Gastrocnemius medialis (tissue), 4 donors: ENCODE measurements at regions not wholly inside any gene's neighbourhood (a gene's known extent, or its start where the extent isn't known, plus 50 kb on each side); places are given as distances from the start of the nearest gene placed in this dataset.

Source experiments
- ATAC-seq, 2 donors: fragments of 150-250 bp; one replicate each; pipeline ENCODE4 v1.9.1; 2016
- DNase-seq, 2 donors: peaks; one replicate each; pipeline ENCODE4 v3.0.0-alpha.2; 2019
- H3K27ac ChIP-seq, 4 donors: fragments of 200-600 bp; sonication (generic); 1 replicate in 1 of 4; 2 replicates in 3 of 4; pipeline ENCODE4 v1.5.1; 2016 to 2018; ENCODE audit warnings: mild to moderate bottlenecking in 2 of 4, moderate library complexity in 1 of 4
- H3K27me3 ChIP-seq, 3 donors: fragments of 200-600 bp; sonication (generic) in 2 of 3; 1 replicate in 1 of 3; 2 replicates in 2 of 3; pipeline versions ENCODE4 v1.5.1 to v1.6.0; 2016 to 2019; ENCODE audit warnings: mild to moderate bottlenecking in 1 of 3, moderate library complexity in 1 of 3
- H3K36me3 ChIP-seq, 2 donors: fragments of 200-600 bp; sonication (generic) in 1 of 2; one replicate each; pipeline ENCODE4 v1.5.1; 2017 to 2018
- H3K4me1 ChIP-seq, 2 donors: fragments of 200-600 bp; sonication (generic) in 1 of 2; one replicate each; pipeline ENCODE4 v1.5.1; 2016 to 2017; ENCODE audit warnings: mild to moderate bottlenecking in 2 of 2
- H3K4me3 ChIP-seq, 4 donors: fragments of 200-600 bp; sonication (generic) in 3 of 4; 1 replicate in 1 of 4; 2 replicates in 3 of 4; pipeline ENCODE4 v1.5.1; 2016 to 2019; ENCODE audit warnings: mild to moderate bottlenecking in 2 of 4
- H3K9me3 ChIP-seq, 3 donors: fragments of 200-600 bp; sonication (generic) in 2 of 3; 1 replicate in 1 of 3; 2 replicates in 2 of 3; pipeline ENCODE4 v1.5.1; 2016 to 2019
- POLR2A ChIP-seq, 2 donors: fragments of 450-650 bp; IDR thresholded peaks; one replicate each; pipeline ENCODE4 v1.6.1; 2017; ENCODE audit warnings: antibody characterized with exemption in 2 of 2, mild to moderate bottlenecking in 2 of 2, moderate library complexity in 2 of 2
- in situ Hi-C, 4 donors: fragments of 200-750 bp; cut with MboI; loops; one replicate each; pipeline versions ENCODE4 v1.15.0 to v1.8.0; 2017; ENCODE audit warnings: low sequenced_read_pairs in 4 of 4
- intact Hi-C: fragments of 100-400 bp; cut with DNase I; formaldehyde crosslinking; loops from one replicate; pipeline ENCODE4 v1.15.1; 2023; ENCODE audit warnings: low total_unique reads
- TF ChIP-seq, protein P1 (sequence below), 5 experiments: fragments of 450-650 bp in 3 of 5; fragments of 200-600 bp in 2 of 5; sonication (generic) in 2 of 5; IDR thresholded peaks in 4 of 5; conservative IDR thresholded peaks in 1 of 5; 1 replicate in 4 of 5; 2 replicates in 1 of 5; pipeline ENCODE4 v1.5.1; 2016 to 2019; ENCODE audit warnings: antibody characterized with exemption in 5 of 5, mild to moderate bottlenecking in 3 of 5, moderate library complexity in 3 of 5

GRCh38 chr6:134468633-134469032, 150.7 kb upstream of the SGK1 start:
- in situ Hi-C loops (loop anchor here in 2 of 4 donors (25.0 kb wide), 1 partner anchor 281 kb away; no protein-coding TSS in a partner anchor), intact Hi-C loops (loop anchor here (2.0 to 5.0 kb wide), 4 partner anchors 66 to 294 kb away; no protein-coding TSS in a partner anchor)
- TF ChIP-seq, protein P1, sequence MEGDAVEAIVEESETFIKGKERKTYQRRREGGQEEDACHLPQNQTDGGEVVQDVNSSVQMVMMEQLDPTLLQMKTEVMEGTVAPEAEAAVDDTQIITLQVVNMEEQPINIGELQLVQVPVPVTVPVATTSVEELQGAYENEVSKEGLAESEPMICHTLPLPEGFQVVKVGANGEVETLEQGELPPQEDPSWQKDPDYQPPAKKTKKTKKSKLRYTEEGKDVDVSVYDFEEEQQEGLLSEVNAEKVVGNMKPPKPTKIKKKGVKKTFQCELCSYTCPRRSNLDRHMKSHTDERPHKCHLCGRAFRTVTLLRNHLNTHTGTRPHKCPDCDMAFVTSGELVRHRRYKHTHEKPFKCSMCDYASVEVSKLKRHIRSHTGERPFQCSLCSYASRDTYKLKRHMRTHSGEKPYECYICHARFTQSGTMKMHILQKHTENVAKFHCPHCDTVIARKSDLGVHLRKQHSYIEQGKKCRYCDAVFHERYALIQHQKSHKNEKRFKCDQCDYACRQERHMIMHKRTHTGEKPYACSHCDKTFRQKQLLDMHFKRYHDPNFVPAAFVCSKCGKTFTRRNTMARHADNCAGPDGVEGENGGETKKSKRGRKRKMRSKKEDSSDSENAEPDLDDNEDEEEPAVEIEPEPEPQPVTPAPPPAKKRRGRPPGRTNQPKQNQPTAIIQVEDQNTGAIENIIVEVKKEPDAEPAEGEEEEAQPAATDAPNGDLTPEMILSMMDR (IDR thresholded peaks at IDR 0.05 in 4 of 5, conservative IDR thresholded peaks at IDR 0.05 in 1 of 5), result no peak
- no peak for TF ChIP-seq POLR2A (IDR thresholded peaks at IDR 0.05)
- no peaks in the 10 kb centered on the region for H3K9me3 ChIP-seq
- ATAC-seq, result peak in 1 of 2 donors; percentile 37
- peak overlapping the region; percentile 86 to 90 (median 87) for H3K27ac ChIP-seq
- H3K36me3 ChIP-seq, result no peaks in the 10 kb centered on the region
- DNase-seq, result peak in 1 of 2 donors; percentile 66
- peaks cover 37 to 65% of the 10 kb centered on the region in 2 donors for H3K4me1 ChIP-seq
- H3K27me3 ChIP-seq, result no peaks in the 10 kb centered on the region
- H3K4me3 ChIP-seq, result no peak overlapping the region

DNA sequence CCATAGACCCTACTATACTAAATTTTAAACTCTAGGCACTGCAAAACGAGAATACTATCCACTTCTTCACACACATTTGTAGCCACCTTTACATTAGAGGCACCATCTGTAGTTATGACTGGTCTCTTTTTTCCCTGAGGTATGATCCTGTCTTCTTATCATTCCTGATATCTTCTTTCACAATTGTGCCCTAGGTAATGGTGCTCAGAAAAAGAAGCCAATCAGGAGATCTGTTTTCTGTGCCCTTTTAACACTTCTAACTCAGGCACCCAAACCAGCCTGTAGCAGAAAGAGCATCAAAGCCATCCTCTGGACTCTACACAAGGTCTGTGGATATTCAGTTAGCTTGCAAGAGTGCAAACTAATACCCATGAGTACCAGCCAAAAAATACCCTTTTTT, 149.7 kb upstream of the SGK1 start:
- intact Hi-C loops (loop anchor here (2.0 to 5.0 kb wide), 5 partner anchors 65 to 293 kb away; no protein-coding TSS in a partner anchor), in situ Hi-C loops (loop anchor here in 2 of 4 donors (25.0 kb wide), 1 partner anchor 280 kb away; no protein-coding TSS in a partner anchor)
- ATAC-seq, result no peak
- H3K36me3 ChIP-seq, result no peaks in the 10 kb centered on the region
- H3K27ac ChIP-seq, result peak overlapping the region; percentile 86 to 90 (median 87)
- no peak overlapping the region for H3K4me3 ChIP-seq
- no peaks in the 10 kb centered on the region for H3K9me3 ChIP-seq
- peaks cover 37 to 65% of the 10 kb centered on the region in 2 donors for H3K4me1 ChIP-seq
- no peak for DNase-seq
- no peaks in the 10 kb centered on the region for H3K27me3 ChIP-seq
- TF ChIP-seq, protein P1 (IDR thresholded peaks at IDR 0.05 in 4 of 5, conservative IDR thresholded peaks at IDR 0.05 in 1 of 5), result no peak
- TF ChIP-seq POLR2A (IDR thresholded peaks at IDR 0.05), result no peak

DNA sequence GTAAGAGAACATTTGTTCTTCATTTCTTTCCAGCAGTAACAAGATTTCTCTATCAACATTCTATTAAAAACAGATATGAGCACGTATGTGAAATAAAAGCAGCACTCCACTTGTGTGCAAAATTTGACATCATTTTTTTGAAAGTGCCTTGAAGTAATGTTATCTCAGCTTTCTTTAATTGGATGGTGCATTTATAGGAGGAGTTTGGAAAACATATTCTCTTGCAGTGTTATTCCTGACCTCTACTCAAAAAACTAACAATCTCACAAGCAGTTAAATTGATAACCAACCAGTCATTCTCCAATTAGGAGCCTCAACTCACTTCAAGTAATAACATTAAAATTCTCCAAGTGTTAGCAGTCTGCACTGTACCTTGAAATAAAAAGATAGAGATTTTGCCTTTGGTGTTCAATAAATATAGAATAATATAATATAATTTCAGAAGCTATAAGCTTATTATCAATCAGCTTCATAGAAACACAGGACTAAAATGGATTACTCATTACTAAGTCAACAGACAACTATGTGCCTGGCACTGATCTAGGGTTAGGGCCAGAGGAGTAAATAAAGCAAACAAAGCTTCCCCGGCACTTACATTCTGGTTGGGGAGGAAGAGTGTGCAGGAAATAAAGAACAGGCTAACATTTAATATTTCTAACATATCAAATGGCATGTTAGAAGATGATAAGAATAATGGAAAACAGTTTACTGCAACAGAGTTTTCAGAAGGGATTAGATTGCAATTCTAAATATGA, 149.0 kb upstream of the SGK1 start:
- no peaks in the 10 kb centered on the region for H3K9me3 ChIP-seq
- no peak overlapping the region for H3K4me3 ChIP-seq
- no peaks in the 10 kb centered on the region for H3K36me3 ChIP-seq
- no peaks in the 10 kb centered on the region for H3K27me3 ChIP-seq
- peak overlapping the region; percentile 86 to 90 (median 87) for H3K27ac ChIP-seq
- intact Hi-C loops, result loop anchor here (2.0 to 5.0 kb wide), 4 partner anchors 65 to 220 kb away; no protein-coding TSS in a partner anchor
- in situ Hi-C loops, result loop anchor here in 2 of 4 donors (25.0 kb wide), 1 partner anchor 280 kb away; no protein-coding TSS in a partner anchor
- TF ChIP-seq POLR2A (IDR thresholded peaks at IDR 0.05), result no peak
- TF ChIP-seq, protein P1 (IDR thresholded peaks at IDR 0.05 in 4 of 5, conservative IDR thresholded peaks at IDR 0.05 in 1 of 5), result no peak
- ATAC-seq, result no peak
- DNase-seq, result no peak
- peaks cover 37 to 65% of the 10 kb centered on the region in 2 donors for H3K4me1 ChIP-seq

DNA sequence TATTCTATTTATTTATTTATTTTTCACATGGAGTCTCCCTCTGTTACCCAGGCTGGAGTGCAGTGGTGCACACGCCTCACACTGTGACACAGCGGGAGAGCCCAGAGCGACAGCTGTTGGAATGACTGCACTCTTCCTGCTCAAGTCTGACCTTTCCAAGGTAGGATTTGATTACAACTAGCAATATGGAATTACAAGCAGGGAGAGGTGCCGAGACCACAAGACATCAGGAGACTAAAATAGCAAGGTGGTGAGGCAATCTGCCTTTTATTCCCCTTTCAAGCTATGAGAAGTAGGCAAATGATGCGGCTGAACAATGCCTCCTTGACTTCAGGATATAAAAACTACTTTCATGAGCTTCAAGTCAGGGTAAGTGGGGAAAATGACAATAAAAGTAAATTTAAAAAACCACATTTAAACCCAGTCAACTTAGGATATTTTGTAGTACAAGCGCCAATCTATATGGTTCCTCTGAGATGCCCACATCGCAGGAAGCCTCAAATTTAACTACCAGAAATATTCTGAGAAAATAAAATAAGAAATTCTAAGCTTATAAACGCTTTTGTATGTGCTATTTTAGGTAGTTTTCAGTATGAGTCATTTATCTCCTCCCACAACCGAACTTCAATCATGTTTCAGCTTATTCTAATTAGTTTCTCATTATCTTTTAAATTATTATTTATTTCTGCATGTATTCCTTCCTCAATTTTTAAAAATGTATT, 146.9 kb upstream of the SGK1 start:
- H3K4me3 ChIP-seq, result no peak overlapping the region
- peak; percentile 91 to 97 for ATAC-seq
- H3K9me3 ChIP-seq, result no peaks in the 10 kb centered on the region
- H3K27ac ChIP-seq, result peak overlapping the region; percentile 86 to 90 (median 87)
- no peaks in the 10 kb centered on the region for H3K36me3 ChIP-seq
- no peaks in the 10 kb centered on the region for H3K27me3 ChIP-seq
- peak; percentile 83 to 91 for DNase-seq
- TF ChIP-seq, protein P1 (IDR thresholded peaks at IDR 0.05 in 4 of 5, conservative IDR thresholded peaks at IDR 0.05 in 1 of 5), result no peak
- TF ChIP-seq POLR2A (IDR thresholded peaks at IDR 0.05), result no peak
- H3K4me1 ChIP-seq, result peaks cover 34 to 56% of the 10 kb centered on the region in 2 donors
- in situ Hi-C loops (loop anchor here in 2 of 4 donors (25.0 kb wide), 1 partner anchor 278 kb away; no protein-coding TSS in a partner anchor), intact Hi-C loops (loop anchor here (2.0 to 5.0 kb wide), 4 partner anchors 63 to 438 kb away; no protein-coding TSS in a partner anchor)
